A549 (cell line): ENCODE measurements at regions not wholly inside any gene's neighbourhood (a gene's known extent, or its start where the extent isn't known, plus 50 kb on each side); places are given as distances from the start of the nearest gene placed in this dataset.

Source experiments
- ATAC-seq, 2 experiments: fragments of 200-7000 bp in 1 of 2; fragments of >200 bp in 1 of 2; cut with Nextera tagmentation in 1 of 2; cut with Tn5 transposase in 1 of 2; 3 replicates each; pipeline versions ENCODE4 v1.8.0 to v1.9.1; 2018 to 2020; ENCODE audit warnings: mild to moderate bottlenecking in 1 of 2, moderate library complexity in 1 of 2
- CTCF ChIA-PET: fragments of 300-600 bp; sonication (Branson Sonifier 250); formaldehyde crosslinking; extraction: SDS; loops from one replicate; lab custom pipeline; 2021; ENCODE audit warnings: antibody characterized with exemption, inconsistent platforms; lab: Yijun Ruan, JAX
- POLR2A ChIA-PET: fragments of 350-600 bp; formaldehyde crosslinking; extraction: SDS; loops from one replicate; lab custom pipeline; 2021; ENCODE audit warnings: antibody characterized with exemption, inconsistent platforms; lab: Yijun Ruan, JAX
- DNase-seq, 2 experiments: peaks; one replicate each; pipeline versions ENCODE4 v3.0.0 to v3.0.0-alpha.2; 2011 to 2016; ENCODE audit warnings: low read depth in 1 of 2, low spot score in 1 of 2
- FAIRE-seq: peaks from 2 replicates; lab custom pipeline; 2011; peaks lifted over from hg19 to GRCh38; lab: Jason Lieb, UNC
- H3K27ac ChIP-seq, 2 experiments: fragments of >200 bp; sonication (Bioruptor Twin); formaldehyde crosslinking; 3 replicates each; pipeline ENCODE4 v1.5.1; 2016 to 2017
- H3K4me1 ChIP-seq: fragments of >200 bp; sonication (Bioruptor Twin); formaldehyde crosslinking; 3 replicates; pipeline ENCODE4 v1.6.1; 2016
- H3K4me2 ChIP-seq: fragments of >200 bp; sonication (Bioruptor Twin); formaldehyde crosslinking; 3 replicates; pipeline ENCODE4 v1.6.1; 2016
- H3K4me3 ChIP-seq: fragments of >200 bp; sonication (Bioruptor Twin); formaldehyde crosslinking; 3 replicates; pipeline ENCODE4 v1.5.1; 2016
- H3K9me3 ChIP-seq: fragments of >200 bp; sonication (Bioruptor Twin); formaldehyde crosslinking; 3 replicates; pipeline ENCODE4 v1.6.1; 2016
- BCL3 ChIP-seq: fragments of >200 bp; sonication (Bioruptor Twin); formaldehyde crosslinking; IDR thresholded peaks from 3 replicates; pipeline ENCODE4 v1.6.1; 2016
- BHLHE40 ChIP-seq: IDR thresholded peaks from 2 replicates; pipeline ENCODE4 v1.6.1; 2012; ENCODE audit warnings: low read depth, low read length, inconsistent platforms
- CBX8 ChIP-seq: fragments of 200-600 bp; sonication (generic); IDR thresholded peaks from 2 replicates; pipeline ENCODE4 v1.6.1; 2016
- FOSL2 ChIP-seq, 2 experiments: fragments of 450-650 bp in 1 of 2; fragments of >200 bp in 1 of 2; sonication (Bioruptor Twin) in 1 of 2; formaldehyde crosslinking; IDR thresholded peaks; 2 replicates each; pipeline versions ENCODE4 v1.5.0 to v1.6.1; 2016 to 2020; ENCODE audit warnings: mild to moderate bottlenecking in 1 of 2, moderate library complexity in 1 of 2
- FOXS1 ChIP-seq: fragments of 250-450 bp; sonication (Bioruptor Pico); IDR thresholded peaks from 2 replicates; pipeline ENCODE4 v1.5.0; 2020; ENCODE audit warnings: mild to moderate bottlenecking, moderate library complexity
- HES2 ChIP-seq: fragments of >200 bp; sonication (Bioruptor Twin); formaldehyde crosslinking; IDR thresholded peaks from 2 replicates; pipeline ENCODE4 v1.6.1; 2016
- HEYL ChIP-seq: fragments of 250-450 bp; sonication (Bioruptor Pico); IDR thresholded peaks from 2 replicates; pipeline ENCODE4 v1.8.0; 2021; ENCODE audit warnings: mild to moderate bottlenecking, moderate library complexity
- HMGXB4 ChIP-seq: fragments of 250-450 bp; sonication (Bioruptor Pico); IDR thresholded peaks from 2 replicates; pipeline ENCODE4 v1.5.0; 2021; ENCODE audit warnings: mild to moderate bottlenecking, moderate library complexity, borderline replicate concordance
- HOXA7 ChIP-seq: fragments of 250-450 bp; sonication (Bioruptor Pico); IDR thresholded peaks from 2 replicates; pipeline ENCODE4 v1.5.0; 2020; ENCODE audit warnings: mild to moderate bottlenecking, moderate library complexity
- HOXB13 ChIP-seq: fragments of 250-450 bp; sonication (Bioruptor Pico); IDR thresholded peaks from 2 replicates; pipeline ENCODE4 v1.5.0; 2020; ENCODE audit warnings: low read depth, mild to moderate bottlenecking, moderate library complexity
- JUN ChIP-seq, 2 experiments: fragments of >200 bp; sonication (Bioruptor Twin); formaldehyde crosslinking; IDR thresholded peaks; 2 replicates in 1 of 2; 3 replicates in 1 of 2; pipeline ENCODE4 v1.6.1; 2016 to 2017
- KDM1A ChIP-seq: fragments of 200-600 bp; sonication (generic); IDR thresholded peaks from 2 replicates; pipeline ENCODE4 v1.6.1; 2016; ENCODE audit warnings: low read depth, mild to moderate bottlenecking
- KDM5A ChIP-seq: fragments of 200-600 bp; sonication (generic); IDR thresholded peaks from 2 replicates; pipeline ENCODE4 v1.6.1; 2016; ENCODE audit warnings: antibody characterized with exemption, mild to moderate bottlenecking
- MYC ChIP-seq: IDR thresholded peaks from 2 replicates; pipeline ENCODE4 v1.6.1; 2012; ENCODE audit warnings: mild to moderate bottlenecking, inconsistent platforms, low read length, improper control_type of control experiment, borderline replicate concordance
- NR3C1 ChIP-seq: fragments of >200 bp; sonication (Bioruptor Twin); formaldehyde crosslinking; IDR thresholded peaks from 3 replicates; pipeline ENCODE4 v1.6.1; 2017
- PBX3 ChIP-seq: IDR thresholded peaks from 2 replicates; pipeline ENCODE4 v1.6.1; 2012
- PHF8 ChIP-seq: fragments of 200-600 bp; sonication (generic); IDR thresholded peaks from 2 replicates; pipeline ENCODE4 v1.6.1; 2016; ENCODE audit warnings: low read depth, mild to moderate bottlenecking, antibody characterized with exemption, moderate library complexity, borderline replicate concordance
- RAD21 ChIP-seq, 2 experiments: fragments of >200 bp in 1 of 2; sonication (Bioruptor Twin) in 1 of 2; formaldehyde crosslinking in 1 of 2; IDR thresholded peaks in 1 of 2; conservative IDR thresholded peaks in 1 of 2; 2 replicates in 1 of 2; 3 replicates in 1 of 2; pipeline ENCODE4 v1.6.1; 2012 to 2018; ENCODE audit warnings: inconsistent platforms in 1 of 2
- SREBF2 ChIP-seq: fragments of 450-650 bp; IDR thresholded peaks from 2 replicates; pipeline ENCODE4 v1.6.1; 2014; ENCODE audit warnings: mild to moderate bottlenecking, moderate library complexity
- TFCP2L1 ChIP-seq: fragments of 250-450 bp; sonication (Bioruptor Pico); IDR thresholded peaks from 2 replicates; pipeline ENCODE4 v1.5.0; 2021; ENCODE audit warnings: mild to moderate bottlenecking
- ZC3H11A ChIP-seq: fragments of 450-650 bp; IDR thresholded peaks from 2 replicates; pipeline ENCODE4 v1.6.1; 2014; ENCODE audit warnings: antibody characterized with exemption, mild to moderate bottlenecking
- ZSCAN20 ChIP-seq: fragments of 250-450 bp; sonication (Bioruptor Pico); IDR thresholded peaks from 2 replicates; pipeline ENCODE4 v1.8.0; 2022; ENCODE audit warnings: mild to moderate bottlenecking, moderate library complexity
- WGBS: methylation state at CpG from one replicate; pipeline ENCODE4 v1.1.6; 2017; ENCODE audit errors: missing lambda C conversion rate; 5-methylcytosine and 5-hydroxymethylcytosine counted together
- TF ChIP-seq, protein P1 (sequence below): fragments of 150-350 bp; IDR thresholded peaks from 2 replicates; pipeline ENCODE4 v1.6.1; 2014; ENCODE audit warnings: low read depth, mild to moderate bottlenecking, low read length
- TF ChIP-seq, protein P2 (sequence below): fragments of >200 bp; sonication (Bioruptor Twin); formaldehyde crosslinking; IDR thresholded peaks from 3 replicates; pipeline ENCODE4 v1.5.1; 2016
- TF ChIP-seq, protein P3 (sequence below): fragments of 450-650 bp; IDR thresholded peaks from 2 replicates; pipeline ENCODE4 v1.6.1; 2014; ENCODE audit warnings: antibody characterized with exemption

DNA sequence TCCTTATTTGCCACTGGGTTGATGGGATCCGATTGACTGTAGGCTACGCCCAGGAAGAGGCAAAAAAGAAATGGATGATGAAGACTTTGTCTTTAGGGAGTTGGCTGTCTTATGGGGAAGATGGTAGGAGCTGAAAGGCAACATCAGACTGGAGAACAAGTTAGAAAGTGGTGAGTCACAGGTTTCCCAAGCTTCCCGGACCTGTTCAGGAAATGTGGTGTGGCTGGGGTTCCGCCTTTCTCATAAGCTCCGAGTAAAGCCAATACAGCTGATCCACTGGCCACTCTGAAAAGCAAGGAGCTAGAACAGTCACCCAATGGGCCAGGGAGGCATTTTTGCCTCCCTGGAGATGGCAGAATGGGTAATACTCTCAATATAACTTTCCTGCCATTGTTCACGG lies 194.5 kb downstream of the SNX19 start:
- WGBS, result 64% methylated on average over 6 of the region's 6 CpGs
- ChIA-PET POLR2A (no interaction called here), CTCF (no interaction called here)
- Histone ChIP-seq H3K4me3 (no peak overlapping the region), H3K27ac (no peak overlapping the region), H3K4me2 (no peak overlapping the region)
- ATAC-seq (no peak), DNase-seq (no peak), FAIRE-seq (no peak)
- no peak for TF ChIP-seq ZSCAN20 (CRISPR knock-in tag)
- no peak for TF ChIP-seq FOXS1 (CRISPR knock-in tag)
- no peak for TF ChIP-seq KDM1A
- TF ChIP-seq BCL3, result no peak
- TF ChIP-seq, protein P1, sequence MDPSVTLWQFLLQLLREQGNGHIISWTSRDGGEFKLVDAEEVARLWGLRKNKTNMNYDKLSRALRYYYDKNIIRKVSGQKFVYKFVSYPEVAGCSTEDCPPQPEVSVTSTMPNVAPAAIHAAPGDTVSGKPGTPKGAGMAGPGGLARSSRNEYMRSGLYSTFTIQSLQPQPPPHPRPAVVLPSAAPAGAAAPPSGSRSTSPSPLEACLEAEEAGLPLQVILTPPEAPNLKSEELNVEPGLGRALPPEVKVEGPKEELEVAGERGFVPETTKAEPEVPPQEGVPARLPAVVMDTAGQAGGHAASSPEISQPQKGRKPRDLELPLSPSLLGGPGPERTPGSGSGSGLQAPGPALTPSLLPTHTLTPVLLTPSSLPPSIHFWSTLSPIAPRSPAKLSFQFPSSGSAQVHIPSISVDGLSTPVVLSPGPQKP, result no peak
- no peak for TF ChIP-seq NR3C1
- TF ChIP-seq SREBF2, result no peak
- TF ChIP-seq ZC3H11A, result no peak
- no peak for TF ChIP-seq HOXB13 (CRISPR knock-in tag)
- no peak for TF ChIP-seq RAD21 (conservative IDR thresholded peaks at IDR 0.05 in 1 of 2, IDR thresholded peaks at IDR 0.05 in 1 of 2)
- no peak for TF ChIP-seq HES2
- no peak for TF ChIP-seq FOSL2 (IDR thresholded peaks at IDR 0.05)
- TF ChIP-seq FOSL2 (CRISPR knock-in tag; IDR thresholded peaks at IDR 0.05), result no peak
- TF ChIP-seq, protein P2, sequence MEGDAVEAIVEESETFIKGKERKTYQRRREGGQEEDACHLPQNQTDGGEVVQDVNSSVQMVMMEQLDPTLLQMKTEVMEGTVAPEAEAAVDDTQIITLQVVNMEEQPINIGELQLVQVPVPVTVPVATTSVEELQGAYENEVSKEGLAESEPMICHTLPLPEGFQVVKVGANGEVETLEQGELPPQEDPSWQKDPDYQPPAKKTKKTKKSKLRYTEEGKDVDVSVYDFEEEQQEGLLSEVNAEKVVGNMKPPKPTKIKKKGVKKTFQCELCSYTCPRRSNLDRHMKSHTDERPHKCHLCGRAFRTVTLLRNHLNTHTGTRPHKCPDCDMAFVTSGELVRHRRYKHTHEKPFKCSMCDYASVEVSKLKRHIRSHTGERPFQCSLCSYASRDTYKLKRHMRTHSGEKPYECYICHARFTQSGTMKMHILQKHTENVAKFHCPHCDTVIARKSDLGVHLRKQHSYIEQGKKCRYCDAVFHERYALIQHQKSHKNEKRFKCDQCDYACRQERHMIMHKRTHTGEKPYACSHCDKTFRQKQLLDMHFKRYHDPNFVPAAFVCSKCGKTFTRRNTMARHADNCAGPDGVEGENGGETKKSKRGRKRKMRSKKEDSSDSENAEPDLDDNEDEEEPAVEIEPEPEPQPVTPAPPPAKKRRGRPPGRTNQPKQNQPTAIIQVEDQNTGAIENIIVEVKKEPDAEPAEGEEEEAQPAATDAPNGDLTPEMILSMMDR, result no peak
- TF ChIP-seq HEYL (CRISPR knock-in tag), result no peak
- TF ChIP-seq JUN (IDR thresholded peaks at IDR 0.05), result no peak
- TF ChIP-seq BHLHE40, result no peak
- TF ChIP-seq, all 56 proteins: peak for 0
- Histone ChIP-seq H3K4me1 (no peaks in the 10 kb centered on the region), H3K9me3 (no peaks in the 10 kb centered on the region)

GRCh38 chr11:130722401-130722800 lies 193.9 kb downstream of the SNX19 start:
- no peak for ATAC-seq
- 57% methylated on average over 4 of the region's 4 CpGs for WGBS
- TF ChIP-seq, protein P3, sequence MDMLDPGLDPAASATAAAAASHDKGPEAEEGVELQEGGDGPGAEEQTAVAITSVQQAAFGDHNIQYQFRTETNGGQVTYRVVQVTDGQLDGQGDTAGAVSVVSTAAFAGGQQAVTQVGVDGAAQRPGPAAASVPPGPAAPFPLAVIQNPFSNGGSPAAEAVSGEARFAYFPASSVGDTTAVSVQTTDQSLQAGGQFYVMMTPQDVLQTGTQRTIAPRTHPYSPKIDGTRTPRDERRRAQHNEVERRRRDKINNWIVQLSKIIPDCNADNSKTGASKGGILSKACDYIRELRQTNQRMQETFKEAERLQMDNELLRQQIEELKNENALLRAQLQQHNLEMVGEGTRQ, result no peak
- TF ChIP-seq CBX8 (no peak), PBX3 (no peak), BHLHE40 (no peak), JUN (IDR thresholded peaks at IDR 0.05) (no peak), HMGXB4 (CRISPR knock-in tag) (no peak), KDM5A (no peak), FOSL2 (IDR thresholded peaks at IDR 0.05) (no peak), FOSL2 (CRISPR knock-in tag; IDR thresholded peaks at IDR 0.05) (no peak), PHF8 (no peak), TFCP2L1 (no peak), MYC (no peak), HEYL (CRISPR knock-in tag) (no peak), NR3C1 (no peak), HOXA7 (CRISPR knock-in tag) (no peak)
- TF ChIP-seq, protein P2, result no peak
- FAIRE-seq, result no peak
- no peaks in the 10 kb centered on the region for H3K4me1 ChIP-seq
- no peak overlapping the region for H3K27ac ChIP-seq
- no peak for DNase-seq
- ChIA-PET POLR2A (no interaction called here), CTCF (no interaction called here)
- no peak overlapping the region for H3K4me2 ChIP-seq
- no peak overlapping the region for H3K4me3 ChIP-seq
- no peaks in the 10 kb centered on the region for H3K9me3 ChIP-seq
